A673 (cell line): ENCODE measurements at regions not wholly inside any gene's neighbourhood (a gene's known extent, or its start where the extent isn't known, plus 50 kb on each side); places are given as distances from the start of the nearest gene placed in this dataset.

Experiments
- BruUV-seq: library from RNA; stranded (reverse); fragments of 400-500 nt; replicated peaks from 2 replicates; lab custom pipeline; 2021; lab: Mats Ljungman, UMichigan
- CTCF ChIA-PET: fragments of 300-600 bp; sonication (Branson Sonifier 250); formaldehyde crosslinking; loops from one replicate; lab custom pipeline; 2022; ENCODE audit warnings: antibody characterized with exemption; lab: Charles Lee
- POLR2A ChIA-PET: fragments of 300-600 bp; sonication (Branson Sonifier 250); formaldehyde crosslinking; loops from one replicate; lab custom pipeline; 2022; ENCODE audit warnings: antibody characterized with exemption; ENCODE audit not compliant: low non-redundant PET; lab: Charles Lee
- DNase-seq: peaks from one replicate; pipeline ENCODE4 v3.0.0-alpha.2; 2015; ENCODE audit warnings: low spot score
- H3K27ac ChIP-seq: fragments of 200-600 bp; sonication (generic); 2 replicates; pipeline ENCODE4 v1.5.1; 2016; ENCODE audit warnings: mixed run types, low read depth, mild to moderate bottlenecking, mixed read lengths, antibody characterized with exemption, low read length; ENCODE audit not compliant: poor library complexity, severe bottlenecking
- H3K27me3 ChIP-seq: fragments of 200-600 bp; sonication (generic); replicated peaks from 2 replicates; pipeline ENCODE4 v1.6.1; 2017; ENCODE audit warnings: mixed run types, low read depth, mild to moderate bottlenecking, mixed read lengths, antibody characterized with exemption, low read length; ENCODE audit not compliant: insufficient read depth, poor library complexity
- H3K36me3 ChIP-seq: fragments of 200-600 bp; sonication (generic); 2 replicates; pipeline ENCODE4 v1.6.1; 2016; ENCODE audit warnings: mixed run types, mild to moderate bottlenecking, mixed read lengths, antibody characterized with exemption, low read length; ENCODE audit not compliant: insufficient read depth, poor library complexity, severe bottlenecking
- H3K4me1 ChIP-seq: fragments of 200-600 bp; sonication (generic); 2 replicates; pipeline ENCODE4 v1.6.1; 2017; ENCODE audit warnings: mixed run types, mild to moderate bottlenecking, mixed read lengths, antibody characterized with exemption, low read length; ENCODE audit not compliant: insufficient read depth, poor library complexity, severe bottlenecking
- H3K4me3 ChIP-seq: fragments of 200-600 bp; sonication (generic); 2 replicates; pipeline ENCODE4 v1.5.1; 2016; ENCODE audit warnings: low read depth, mixed run types, mild to moderate bottlenecking, mixed read lengths, low read length; ENCODE audit not compliant: poor library complexity, severe bottlenecking
- H3K9me3 ChIP-seq: fragments of 200-600 bp; sonication (generic); 2 replicates; pipeline ENCODE4 v1.6.1; 2016; ENCODE audit warnings: mixed run types, low read depth, mild to moderate bottlenecking, mixed read lengths, antibody characterized with exemption, low read length; ENCODE audit not compliant: poor library complexity, severe bottlenecking
- EZH2 ChIP-seq: fragments of 200-600 bp; sonication (generic); IDR thresholded peaks from 2 replicates; pipeline ENCODE4 v1.6.1; 2017; ENCODE audit warnings: borderline replicate concordance, low read depth, mild to moderate bottlenecking, mixed read lengths, antibody characterized with exemption, low read length; ENCODE audit not compliant: poor library complexity, severe bottlenecking
- intact Hi-C: fragments of 100-400 bp; cut with micrococcal nuclease; formaldehyde crosslinking; loops from one replicate; pipeline ENCODE4 v1.10.0; 2022; ENCODE audit not compliant: unreplicated experiment
- TF ChIP-seq, protein P1 (sequence below): fragments of 300-800, 200-600 bp; sonication (generic); conservative IDR thresholded peaks from 2 replicates; pipeline ENCODE4 v1.5.1; 2017; ENCODE audit warnings: low read depth, mild to moderate bottlenecking, antibody characterized with exemption, low read length, moderate library complexity, mixed read lengths

GRCh38 chr4:41865306-41865980 lies 69.8 kb upstream of the TMEM33 start:
- intact Hi-C loops: no loop called here
- peak; percentile 37 for DNase-seq
- peaks cover 90% of the 10 kb centered on the region for H3K27me3 ChIP-seq
- no peak overlapping the region for H3K4me3 ChIP-seq
- ChIA-PET POLR2A (no interaction called here), CTCF (no interaction called here)
- no peaks in the 10 kb centered on the region for H3K36me3 ChIP-seq
- peaks cover 9% of the 10 kb centered on the region for H3K4me1 ChIP-seq
- no peaks in the 10 kb centered on the region for H3K9me3 ChIP-seq
- TF ChIP-seq, protein P1, sequence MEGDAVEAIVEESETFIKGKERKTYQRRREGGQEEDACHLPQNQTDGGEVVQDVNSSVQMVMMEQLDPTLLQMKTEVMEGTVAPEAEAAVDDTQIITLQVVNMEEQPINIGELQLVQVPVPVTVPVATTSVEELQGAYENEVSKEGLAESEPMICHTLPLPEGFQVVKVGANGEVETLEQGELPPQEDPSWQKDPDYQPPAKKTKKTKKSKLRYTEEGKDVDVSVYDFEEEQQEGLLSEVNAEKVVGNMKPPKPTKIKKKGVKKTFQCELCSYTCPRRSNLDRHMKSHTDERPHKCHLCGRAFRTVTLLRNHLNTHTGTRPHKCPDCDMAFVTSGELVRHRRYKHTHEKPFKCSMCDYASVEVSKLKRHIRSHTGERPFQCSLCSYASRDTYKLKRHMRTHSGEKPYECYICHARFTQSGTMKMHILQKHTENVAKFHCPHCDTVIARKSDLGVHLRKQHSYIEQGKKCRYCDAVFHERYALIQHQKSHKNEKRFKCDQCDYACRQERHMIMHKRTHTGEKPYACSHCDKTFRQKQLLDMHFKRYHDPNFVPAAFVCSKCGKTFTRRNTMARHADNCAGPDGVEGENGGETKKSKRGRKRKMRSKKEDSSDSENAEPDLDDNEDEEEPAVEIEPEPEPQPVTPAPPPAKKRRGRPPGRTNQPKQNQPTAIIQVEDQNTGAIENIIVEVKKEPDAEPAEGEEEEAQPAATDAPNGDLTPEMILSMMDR: no peak
- no peak for TF ChIP-seq EZH2
- no TSS peak for BruUV-seq
- no peak overlapping the region for H3K27ac ChIP-seq

DNA sequence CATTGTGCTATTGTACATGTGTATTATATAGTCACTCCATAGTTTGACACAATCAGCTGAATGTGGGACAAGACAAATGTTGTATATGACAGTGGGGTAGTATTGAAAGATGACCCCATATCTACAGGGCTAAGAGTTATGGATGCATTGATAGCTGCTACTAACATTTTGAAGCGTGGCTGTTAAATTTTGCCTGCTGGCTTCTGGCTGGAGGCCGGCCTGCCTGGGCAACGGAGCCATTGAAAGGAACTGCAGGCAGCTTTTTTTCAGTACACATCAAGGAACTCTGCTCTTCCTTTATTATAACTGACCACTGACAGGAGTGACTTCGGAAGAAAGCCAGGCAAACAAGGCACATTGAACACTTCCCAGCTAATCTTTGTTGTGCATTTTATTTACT lies 76.1 kb upstream of the TMEM33 start:
- no peaks in the 10 kb centered on the region for H3K4me1 ChIP-seq
- no peak overlapping the region for H3K4me3 ChIP-seq
- CTCF ChIA-PET: no interaction called here

GRCh38 chr4:41857226-41857641 lies 78.0 kb upstream of the TMEM33 start:
- no peaks in the 10 kb centered on the region for H3K9me3 ChIP-seq
- POLR2A ChIA-PET: no interaction called here
- H3K27ac ChIP-seq: no peak overlapping the region
- CTCF ChIA-PET: no interaction called here
- peaks cover 59% of the 10 kb centered on the region for H3K27me3 ChIP-seq
- no peaks in the 10 kb centered on the region for H3K36me3 ChIP-seq
- H3K4me3 ChIP-seq: no peak overlapping the region
- no TSS peak for BruUV-seq
- DNase-seq: no peak
- TF ChIP-seq EZH2: no peak
- TF ChIP-seq, protein P1: no peak
- H3K4me1 ChIP-seq: no peaks in the 10 kb centered on the region
- intact Hi-C loops: no loop called here

More for the DNA sequence above, 76.1 kb upstream of the TMEM33 start:
- TF ChIP-seq, protein P1: no peak
- TF ChIP-seq EZH2: no peak
- Histone ChIP-seq H3K27me3 (peaks cover 74% of the 10 kb centered on the region), H3K36me3 (no peaks in the 10 kb centered on the region), H3K9me3 (no peaks in the 10 kb centered on the region), H3K27ac (no peak overlapping the region)
- no peak for DNase-seq
- POLR2A ChIA-PET: no interaction called here
- no TSS peak for BruUV-seq
- intact Hi-C loops: no loop called here
